Smooth muscle cell (in vitro differentiated cells): ENCODE measurements at regions not wholly inside any gene's neighbourhood (a gene's known extent, or its start where the extent isn't known, plus 50 kb on each side); places are given as distances from the start of the nearest gene placed in this dataset.
A peak's percentile ranks its signal among the peaks of the same experiment; 100 is the strongest.

ENCODE experiments used
- DNase-seq: peaks from one replicate; lab custom pipeline; 2025; ENCODE audit not compliant: unreplicated experiment; lab: John Stamatoyannopoulos, UW
- H2AFZ ChIP-seq: fragments of 200-600 bp; sonication (generic); 2 replicates; pipeline ENCODE4 v1.6.0; 2016; ENCODE audit warnings: antibody characterized with exemption, low read depth, mild to moderate bottlenecking
- H3F3A ChIP-seq: fragments of 200-600 bp; sonication (generic); 2 replicates; pipeline ENCODE4 v1.6.0; 2017; ENCODE audit warnings: antibody characterized with exemption, low read depth
- H3K27ac ChIP-seq: fragments of 200-600 bp; sonication (generic); 2 replicates; pipeline ENCODE4 v1.5.1; 2016; ENCODE audit warnings: low read depth, mild to moderate bottlenecking
- H3K27me3 ChIP-seq: fragments of 200-600 bp; sonication (generic); 2 replicates; pipeline ENCODE4 v1.6.1; 2016; ENCODE audit warnings: low read depth, mild to moderate bottlenecking
- H3K36me3 ChIP-seq: fragments of 200-600 bp; sonication (generic); 2 replicates; pipeline ENCODE4 v1.5.1; 2016; ENCODE audit warnings: low read depth
- H3K4me1 ChIP-seq: fragments of 200-600 bp; sonication (generic); 2 replicates; pipeline ENCODE4 v1.5.1; 2016; ENCODE audit warnings: low read depth
- H3K4me2 ChIP-seq: fragments of 200-600 bp; sonication (generic); 2 replicates; pipeline ENCODE4 v1.6.0; 2016; ENCODE audit warnings: mild to moderate bottlenecking
- H3K4me3 ChIP-seq: fragments of 200-600 bp; sonication (generic); 2 replicates; pipeline ENCODE4 v1.5.1; 2016; ENCODE audit warnings: mild to moderate bottlenecking
- H3K79me2 ChIP-seq: fragments of 200-600 bp; sonication (generic); 2 replicates; pipeline ENCODE4 v1.6.0; 2016; ENCODE audit warnings: low read depth, mild to moderate bottlenecking
- H3K9ac ChIP-seq: fragments of 200-600 bp; sonication (generic); 2 replicates; pipeline ENCODE4 v1.6.0; 2016; ENCODE audit warnings: low read depth
- H3K9me3 ChIP-seq: fragments of 200-600 bp; sonication (generic); replicated peaks from 2 replicates; pipeline ENCODE4 v1.5.1; 2016; ENCODE audit warnings: low read depth
- H4K20me1 ChIP-seq: fragments of 200-600 bp; sonication (generic); 2 replicates; pipeline ENCODE4 v1.6.0; 2016; ENCODE audit warnings: low read depth
- CTCF ChIP-seq: fragments of 200-600 bp; sonication (generic); IDR thresholded peaks from 2 replicates; pipeline ENCODE4 v1.5.1; 2017; ENCODE audit warnings: borderline replicate concordance, mild to moderate bottlenecking, antibody characterized with exemption; ENCODE audit not compliant: insufficient read depth, poor library complexity, severe bottlenecking
- WGBS: methylation state at CpG from one replicate; pipeline ENCODE4 v1.1.7; 2016; ENCODE audit warnings: low lambda C conversion rate; 5-methylcytosine and 5-hydroxymethylcytosine counted together

GRCh38 chr6:48280035-48280620 is 169.1 kb upstream of the PTCHD4 start:
- Histone ChIP-seq H3K79me2 (no peaks in the 10 kb centered on the region), H3K9me3 (no peaks in the 10 kb centered on the region), H3K36me3 (no peaks in the 10 kb centered on the region), H3K4me2 (no peak overlapping the region), H3K9ac (no peak overlapping the region), H2AFZ (no peak overlapping the region), H3K4me1 (no peaks in the 10 kb centered on the region), H3K27ac (no peak overlapping the region), H4K20me1 (no peaks in the 10 kb centered on the region), H3F3A (no peaks in the 10 kb centered on the region), H3K27me3 (no peaks in the 10 kb centered on the region), H3K4me3 (no peak overlapping the region)
- 84% methylated on average over 1 of the region's 1 CpG for WGBS
- DNase-seq: no peak
- no peak for TF ChIP-seq CTCF

GRCh38 chr6:48278261-48278660 is 167.3 kb upstream of the PTCHD4 start:
- no peak overlapping the region for H3K9ac ChIP-seq
- 81% methylated on average over 1 of the region's 1 CpG for WGBS

GRCh38 chr6:48272518-48272917 is 161.5 kb upstream of the PTCHD4 start:
- 97% methylated on average over 1 of the region's 1 CpG for WGBS
- H3K27ac ChIP-seq: no peak overlapping the region
- no peaks in the 10 kb centered on the region for H3K4me1 ChIP-seq
- DNase-seq: no peak
- no peak overlapping the region for H2AFZ ChIP-seq
- no peaks in the 10 kb centered on the region for H3K9me3 ChIP-seq
- H3F3A ChIP-seq: no peaks in the 10 kb centered on the region
- H3K9ac ChIP-seq: no peak overlapping the region
- no peak overlapping the region for H3K4me3 ChIP-seq
- no peaks in the 10 kb centered on the region for H3K36me3 ChIP-seq
- peak overlapping the region; percentile 31 for H3K4me2 ChIP-seq
- H3K79me2 ChIP-seq: no peaks in the 10 kb centered on the region
- H3K27me3 ChIP-seq: no peaks in the 10 kb centered on the region
- H4K20me1 ChIP-seq: no peaks in the 10 kb centered on the region
- TF ChIP-seq CTCF: no peak

More at GRCh38 chr6:48278261-48278660, 167.3 kb upstream of the PTCHD4 start:
- H3K27me3 ChIP-seq: no peaks in the 10 kb centered on the region
- H2AFZ ChIP-seq: no peak overlapping the region
- no peaks in the 10 kb centered on the region for H4K20me1 ChIP-seq
- no peaks in the 10 kb centered on the region for H3K9me3 ChIP-seq
- no peak for DNase-seq
- H3K27ac ChIP-seq: no peak overlapping the region
- no peak overlapping the region for H3K4me2 ChIP-seq
- no peak overlapping the region for H3K4me3 ChIP-seq
- H3K4me1 ChIP-seq: no peaks in the 10 kb centered on the region
- H3K79me2 ChIP-seq: no peaks in the 10 kb centered on the region
- H3K36me3 ChIP-seq: no peaks in the 10 kb centered on the region
- no peaks in the 10 kb centered on the region for H3F3A ChIP-seq
- TF ChIP-seq CTCF: no peak

- Histone ChIP-seq H3K9ac (no peak overlapping the region), H3K27ac (no peak overlapping the region), H4K20me1 (no peaks in the 10 kb centered on the region), H3K79me2 (no peaks in the 10 kb centered on the region), H3K4me1 (no peaks in the 10 kb centered on the region), H3K27me3 (no peaks in the 10 kb centered on the region), H3K36me3 (no peaks in the 10 kb centered on the region), H3F3A (no peaks in the 10 kb centered on the region), H2AFZ (no peak overlapping the region), H3K4me2 (no peak overlapping the region), H3K4me3 (no peak overlapping the region), H3K9me3 (no peaks in the 10 kb centered on the region)
- DNase-seq: no peak
- no peak for TF ChIP-seq CTCF
- WGBS: 76% methylated on average over 3 of the region's 3 CpGs
These were observed 144.1 kb upstream of the PTCHD4 start for GRCh38 chr6:48255094-48255493.
